NCI-H146 treated with DMSO at 0.1 percent for 48 hours (cell line): ENCODE measurements at regions not wholly inside any gene's neighbourhood (a gene's known extent, or its start where the extent isn't known, plus 50 kb on each side); places are given as distances from the start of the nearest gene placed in this dataset.

Experiments
- DNase-seq: peaks from one replicate; lab custom pipeline; 2025; ENCODE audit not compliant: unreplicated experiment; lab: John Stamatoyannopoulos, UW

DNA sequence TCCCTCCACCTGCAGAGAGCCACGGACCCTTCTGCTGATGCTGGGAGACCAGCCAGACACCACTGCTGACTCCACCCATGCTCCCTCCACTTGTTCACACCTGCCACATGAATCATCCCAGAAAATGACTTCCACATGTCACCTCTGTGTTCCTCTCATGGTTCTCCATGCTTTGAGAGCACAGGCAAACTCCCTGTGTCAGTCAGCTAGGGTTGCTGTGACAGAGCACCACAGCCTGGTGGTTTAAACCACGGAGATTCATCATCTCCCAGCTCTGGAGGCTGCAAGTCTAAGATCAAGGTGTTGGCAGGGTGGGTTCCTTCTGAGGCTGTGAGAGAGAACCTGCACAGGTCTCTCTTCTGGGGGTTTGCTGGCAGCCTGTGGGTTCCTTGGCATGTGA lies 381.4 kb downstream of the GADD45G start:
- no peak for DNase-seq

DNA sequence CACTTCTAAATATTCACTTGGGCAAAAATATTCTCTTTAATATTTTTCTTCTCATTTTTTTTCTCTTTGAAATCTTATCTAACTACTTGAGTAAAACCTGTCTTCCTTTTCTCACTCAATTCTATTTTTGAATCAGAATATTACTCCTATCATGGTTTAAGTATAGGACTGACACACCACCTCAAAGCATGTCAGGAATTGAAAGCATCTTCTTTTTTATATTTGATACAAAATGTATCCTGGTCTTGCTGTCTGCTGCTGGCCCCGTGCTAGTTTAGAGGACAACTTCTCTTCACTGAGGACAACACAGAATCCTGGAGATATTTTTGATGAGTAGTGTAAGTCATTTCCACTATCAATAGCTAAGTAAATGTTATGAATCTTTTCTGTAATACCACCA lies 383.6 kb downstream of the GADD45G start:
- no peak for DNase-seq

DNA sequence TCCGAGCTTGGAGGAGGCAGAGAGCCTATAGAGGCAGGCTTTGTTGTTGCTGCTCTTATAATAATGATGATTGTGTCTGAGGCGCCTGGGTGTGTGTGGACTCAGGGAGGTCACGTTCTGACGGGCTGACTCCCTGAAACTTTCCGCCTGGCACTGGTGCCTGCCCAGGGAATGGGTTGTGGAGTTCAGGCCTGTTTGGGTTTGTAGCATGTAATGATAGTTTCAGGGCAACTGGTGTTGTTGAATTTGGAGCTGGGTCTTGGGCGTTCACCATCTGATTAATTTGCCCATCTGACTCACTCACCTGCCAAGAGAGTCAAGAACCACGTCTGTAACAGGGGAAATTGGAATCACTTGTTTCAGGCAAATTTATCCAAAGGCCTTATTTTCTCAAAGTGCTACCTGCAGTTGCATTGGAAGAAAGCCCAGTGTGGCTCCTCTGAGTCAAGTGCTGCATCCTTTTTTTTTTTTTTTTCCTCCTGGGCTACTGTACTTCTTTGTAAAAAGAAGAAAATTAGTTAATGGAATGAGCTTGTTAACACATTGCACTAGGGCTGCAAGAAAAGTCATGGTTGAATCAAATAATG lies 386.5 kb downstream of the GADD45G start:
- DNase-seq, result no peak

DNA sequence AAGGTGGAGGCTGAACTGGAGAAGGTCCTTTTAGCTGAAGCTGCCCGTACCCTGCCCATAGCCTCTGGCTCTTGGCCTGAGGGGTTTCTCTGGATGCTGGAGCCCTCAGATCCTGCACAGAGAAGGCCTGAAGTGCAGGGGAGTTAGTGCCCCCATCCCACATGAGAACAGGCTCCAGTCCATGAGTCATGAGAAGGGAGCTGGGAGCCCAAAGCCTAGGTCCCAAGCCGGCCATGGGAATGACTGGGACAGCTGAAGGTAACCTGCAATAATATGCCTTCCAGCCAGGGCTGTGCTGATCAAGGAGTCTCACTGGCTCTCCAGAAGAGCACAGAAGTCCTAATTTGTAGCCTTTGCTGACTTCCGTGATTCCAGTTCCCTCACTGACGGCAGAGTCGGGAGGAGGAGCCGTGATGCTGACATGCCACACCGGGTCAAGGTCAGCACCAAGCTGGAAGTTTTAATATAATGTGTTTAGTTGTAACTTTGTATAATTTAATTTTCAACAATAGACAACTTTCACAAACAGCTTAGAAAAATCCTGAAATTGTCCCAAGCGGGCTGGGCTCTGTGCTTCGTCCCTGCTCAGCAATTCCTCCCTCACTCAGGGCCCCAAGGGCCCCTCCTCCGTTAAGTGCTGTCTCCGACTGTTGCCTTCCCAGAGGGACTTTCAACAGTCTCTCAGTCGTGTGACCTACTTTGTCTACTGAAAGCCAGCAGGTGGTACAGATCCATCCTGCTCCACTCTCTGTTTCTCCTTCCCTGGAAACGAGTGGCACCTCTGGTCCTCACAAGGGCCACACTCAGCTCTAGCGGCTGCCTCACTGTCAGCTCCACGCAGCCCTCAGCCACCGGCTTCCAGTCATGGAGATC lies 387.8 kb downstream of the GADD45G start:
- no peak for DNase-seq

DNA sequence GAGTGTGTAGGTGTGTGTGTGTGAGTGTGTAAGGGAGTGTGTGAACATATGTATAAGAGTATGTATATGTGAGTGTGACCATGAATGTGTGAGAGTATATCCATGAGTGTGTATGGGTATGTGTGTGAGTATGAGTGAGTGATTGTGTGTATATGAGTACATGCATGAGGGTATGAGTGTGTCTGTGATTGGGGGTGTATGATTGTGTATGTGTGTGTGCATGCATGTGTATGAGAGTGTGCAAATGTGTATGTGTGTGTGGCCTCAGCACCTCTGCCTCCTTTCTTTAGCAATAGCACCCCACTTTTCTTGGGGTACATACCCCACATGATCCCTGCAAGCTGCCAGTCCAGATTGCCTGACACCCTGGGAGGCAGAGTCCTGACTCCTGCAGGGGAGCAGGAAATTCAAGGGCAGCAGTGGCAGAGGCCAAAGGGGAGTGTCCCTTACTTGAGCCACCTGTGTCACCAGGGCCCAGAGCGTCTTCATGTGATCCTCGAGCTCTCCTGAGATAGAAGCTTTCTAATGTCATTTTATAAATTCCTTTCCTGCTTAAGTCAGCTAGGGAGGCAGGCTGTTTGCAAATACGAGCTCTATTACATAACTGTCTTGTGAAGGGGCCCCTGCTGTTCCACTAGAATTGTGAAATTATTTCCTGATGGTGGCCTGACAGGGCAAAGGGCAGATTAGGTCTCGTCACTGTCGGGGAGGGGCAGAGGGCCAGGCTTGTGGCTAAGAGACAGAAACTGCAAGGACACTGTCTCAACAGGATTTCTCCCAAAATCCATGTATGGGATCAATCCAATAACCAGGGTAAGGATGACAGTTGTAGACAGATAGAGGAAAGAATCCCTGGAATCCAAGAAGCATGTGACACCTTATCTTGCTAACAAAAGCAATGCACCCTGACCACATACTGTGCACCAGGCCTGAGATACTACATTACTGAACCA lies 389.1 kb downstream of the GADD45G start:
- DNase-seq, result no peak

DNA sequence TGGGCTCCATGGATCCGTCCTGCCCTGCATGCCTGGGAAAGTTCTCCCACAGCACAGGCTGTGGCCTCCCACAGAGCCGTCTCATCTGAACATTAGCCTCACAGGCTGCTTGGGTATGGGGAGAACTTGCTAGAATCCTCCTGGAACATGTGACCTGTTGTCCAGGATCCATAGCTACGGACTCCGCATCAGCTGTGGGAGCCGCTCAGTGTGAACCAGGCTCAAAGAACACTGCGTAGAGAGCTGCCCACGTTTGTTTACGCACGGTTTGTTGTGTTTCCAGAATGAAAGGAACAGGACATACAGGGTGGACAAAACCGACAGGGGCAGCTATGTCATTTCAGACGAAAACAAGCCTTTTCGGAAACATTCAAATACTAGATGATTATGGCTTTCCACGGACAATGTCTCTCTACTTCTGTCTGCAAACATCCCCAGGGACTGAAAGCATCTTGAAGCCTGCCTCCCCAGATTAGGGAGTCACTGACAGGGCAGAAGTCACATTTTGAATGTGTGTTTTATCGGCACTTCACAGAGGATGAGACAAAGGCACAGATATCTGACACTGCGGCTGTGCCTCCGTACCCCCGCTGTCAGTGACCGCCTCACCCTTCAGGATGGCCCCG lies 390.3 kb downstream of the GADD45G start:
- no peak for DNase-seq

DNA sequence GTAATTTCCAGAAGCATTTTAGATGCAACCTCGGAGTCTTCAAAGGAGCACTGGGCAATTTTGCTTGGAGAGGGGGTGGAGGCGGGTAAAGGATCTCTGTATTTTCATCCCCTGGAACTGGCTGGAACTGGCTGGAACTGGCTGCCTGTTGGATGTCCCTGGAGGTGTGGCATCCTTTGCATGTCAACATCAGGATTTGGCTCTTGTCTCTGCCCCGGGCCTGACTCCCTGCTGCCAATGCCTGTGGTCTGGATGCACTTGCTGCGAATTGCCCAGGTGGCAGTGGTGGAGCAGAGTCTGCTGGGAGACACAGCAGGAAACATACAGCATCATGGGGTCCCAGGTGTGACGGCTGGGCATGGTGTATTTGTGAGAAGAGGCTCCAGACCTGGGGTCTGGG lies 391.3 kb downstream of the GADD45G start:
- no peak for DNase-seq

DNA sequence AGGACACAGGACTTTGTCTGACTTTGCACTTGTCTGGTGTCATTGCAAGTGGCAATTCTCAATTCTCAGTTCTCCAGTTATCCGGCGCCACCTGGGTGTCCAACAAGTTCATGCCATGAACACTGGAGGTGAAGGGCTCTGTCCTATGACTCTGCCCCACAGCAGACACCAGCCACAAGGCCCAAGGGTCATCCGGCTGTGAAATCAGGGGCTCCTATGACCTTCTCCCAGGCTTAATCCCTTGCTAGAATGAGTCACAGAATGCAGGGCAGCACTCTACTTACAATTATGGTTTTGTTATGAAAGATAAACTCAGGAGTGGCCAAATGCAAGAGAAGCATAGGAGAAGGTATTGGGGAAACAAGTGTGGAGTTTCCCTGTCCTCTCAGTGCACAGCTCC lies 392.0 kb downstream of the GADD45G start:
- DNase-seq, result no peak

DNA sequence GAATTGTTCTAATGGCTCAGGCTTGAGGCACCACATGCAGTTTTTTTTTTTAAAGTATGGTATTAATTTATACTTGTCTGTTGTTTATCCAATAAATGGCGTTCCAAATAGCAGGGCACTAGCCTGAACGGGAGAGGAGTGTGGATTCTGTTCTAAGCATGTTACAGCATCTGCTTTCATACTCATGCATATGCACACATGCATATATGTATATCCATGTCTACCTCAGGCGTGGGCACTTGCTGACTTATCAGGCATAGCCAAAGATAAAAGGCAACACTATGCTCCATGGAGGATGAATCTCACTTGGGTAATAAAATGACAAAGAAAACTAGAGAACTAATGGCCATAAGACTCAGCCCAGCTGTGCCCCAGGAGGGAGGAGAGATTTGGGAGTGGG lies 393.8 kb downstream of the GADD45G start:
- DNase-seq, result no peak

DNA sequence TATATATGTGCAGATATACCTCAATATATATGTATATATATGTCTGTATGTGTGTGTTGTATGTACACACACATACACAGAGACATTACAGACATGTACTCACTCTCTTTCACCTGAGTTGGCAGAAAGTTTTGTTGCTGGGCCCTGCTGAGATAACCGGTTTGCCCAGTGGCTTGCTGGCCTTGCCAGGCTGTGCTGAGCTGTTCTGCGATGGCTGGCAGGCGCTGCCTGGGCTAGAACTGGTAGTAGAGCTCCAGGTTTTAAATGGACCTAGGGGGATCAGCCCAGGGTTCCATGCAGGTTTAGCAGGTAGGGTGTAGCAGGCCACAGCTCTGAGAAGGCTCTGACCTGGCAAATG lies 394.3 kb downstream of the GADD45G start:
- no peak for DNase-seq

DNA sequence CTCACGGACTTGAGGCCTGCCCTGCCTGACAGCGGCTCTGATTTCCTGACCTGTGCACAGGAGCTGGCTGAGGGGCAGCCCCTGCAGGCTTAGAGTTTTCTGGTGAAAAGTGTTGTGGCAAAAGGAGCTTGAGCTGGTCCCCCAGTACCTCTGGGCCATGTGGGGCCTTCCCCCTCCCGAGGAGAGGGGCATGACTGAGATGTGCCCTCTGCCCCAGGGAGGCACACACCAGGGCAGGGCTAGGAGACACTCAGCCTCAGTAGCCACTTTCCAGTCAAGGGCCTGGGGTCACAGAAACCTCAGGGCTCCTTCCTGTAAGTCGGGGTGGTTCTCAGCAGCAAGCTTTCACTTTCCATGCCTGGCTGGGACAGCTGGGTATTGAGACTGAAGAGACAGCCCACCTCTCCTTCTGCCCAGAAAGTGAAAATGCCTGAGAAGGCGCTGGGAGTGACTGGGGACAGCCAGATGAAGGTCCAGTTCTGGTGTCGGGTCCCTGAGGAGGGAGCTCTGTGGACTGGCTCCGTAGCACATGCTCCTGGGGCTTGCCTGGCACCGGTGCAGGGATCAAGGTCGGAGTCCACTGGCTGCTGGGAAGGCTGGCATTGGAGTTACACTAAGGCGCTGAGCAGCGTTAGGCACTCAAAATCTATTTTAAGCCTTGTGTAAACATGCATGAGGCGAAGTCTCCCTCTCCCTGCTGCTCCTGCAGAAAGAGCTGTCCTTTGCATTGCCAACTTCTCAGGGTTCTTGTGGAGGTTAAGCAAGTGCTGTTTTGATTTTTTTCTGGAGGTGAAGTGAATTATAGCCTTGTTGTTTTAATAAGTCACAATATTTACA lies 394.9 kb downstream of the GADD45G start:
- peak; percentile 33 for DNase-seq

DNA sequence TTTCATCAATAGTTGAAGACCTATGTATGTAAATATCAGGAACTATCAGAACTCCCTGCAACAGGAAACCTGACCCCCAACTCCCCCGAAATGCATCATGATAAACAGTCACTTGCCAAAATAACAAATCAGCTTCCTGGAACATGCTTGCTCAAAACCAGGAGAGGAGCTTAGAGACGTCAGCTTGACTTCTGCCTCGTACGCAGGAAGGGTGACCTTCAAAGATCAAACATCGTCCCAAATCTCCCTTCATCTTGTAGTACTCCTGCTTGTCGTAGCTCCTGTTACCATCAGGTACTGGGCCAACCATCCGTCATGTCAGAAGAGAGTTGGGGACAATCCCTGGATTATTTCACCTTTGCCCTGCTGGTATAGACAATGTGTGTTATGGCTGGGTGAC lies 396.1 kb downstream of the GADD45G start:
- DNase-seq, result no peak

DNA sequence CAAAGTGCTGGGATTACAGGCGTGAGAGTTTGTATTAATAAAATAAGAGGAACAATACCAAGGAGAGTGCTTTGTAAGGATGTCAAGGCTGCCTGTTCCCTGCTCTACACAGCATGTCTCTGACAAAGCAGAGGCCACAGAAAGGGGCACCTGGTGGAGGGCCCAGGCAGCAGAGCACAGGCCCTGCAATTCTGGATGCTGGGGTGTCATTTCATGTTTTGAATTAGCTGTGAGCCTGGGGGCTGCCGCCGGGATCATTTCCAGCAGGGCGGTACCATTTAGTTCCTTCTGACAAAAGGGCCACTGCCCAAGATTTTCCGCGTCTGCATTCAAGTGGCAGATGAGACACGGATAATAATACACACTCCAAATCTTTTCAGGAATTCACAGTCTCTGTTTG lies 396.9 kb downstream of the GADD45G start:
- no peak for DNase-seq

DNA sequence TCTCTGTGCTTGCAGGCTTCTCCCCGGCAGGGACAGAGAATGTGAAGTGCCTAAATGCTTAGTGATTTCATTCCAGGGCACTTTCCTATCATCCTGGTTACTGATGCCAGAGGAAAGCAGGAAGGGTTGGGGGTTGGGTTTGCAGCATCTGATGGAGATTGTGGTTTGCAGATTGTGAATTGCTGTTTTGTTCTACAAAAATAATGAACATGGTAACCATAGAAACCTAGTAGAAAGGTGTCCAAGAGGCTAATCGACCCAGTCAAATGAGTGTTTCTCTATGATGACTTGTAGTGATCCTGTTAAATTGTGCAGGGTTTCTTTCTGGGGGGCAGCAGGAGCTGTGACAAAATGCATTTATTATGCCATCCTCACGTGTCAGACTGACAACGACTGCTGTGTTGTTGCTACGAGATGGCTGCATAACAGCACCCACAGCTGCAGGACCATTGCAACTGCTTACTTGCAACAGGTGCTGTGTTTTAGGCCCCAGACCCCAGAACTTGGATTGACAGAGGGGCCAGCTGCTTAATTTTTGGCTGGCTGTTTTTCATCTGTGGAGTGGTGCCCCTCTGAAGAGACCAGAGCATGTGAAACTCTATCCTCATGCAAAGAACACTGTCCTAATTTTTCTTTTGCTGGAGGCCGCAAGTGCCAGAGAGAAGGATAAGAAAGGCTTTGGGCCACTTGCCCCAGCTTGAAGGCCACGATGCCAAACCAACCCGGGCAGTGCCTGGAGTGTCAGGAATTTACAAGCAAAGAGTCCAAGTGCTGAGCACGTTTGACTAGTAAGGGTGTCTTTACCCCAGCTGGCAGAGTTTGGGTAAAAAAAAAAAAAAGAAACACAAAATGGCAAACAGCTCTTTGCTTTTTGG lies 397.8 kb downstream of the GADD45G start:
- DNase-seq, result no peak

DNA sequence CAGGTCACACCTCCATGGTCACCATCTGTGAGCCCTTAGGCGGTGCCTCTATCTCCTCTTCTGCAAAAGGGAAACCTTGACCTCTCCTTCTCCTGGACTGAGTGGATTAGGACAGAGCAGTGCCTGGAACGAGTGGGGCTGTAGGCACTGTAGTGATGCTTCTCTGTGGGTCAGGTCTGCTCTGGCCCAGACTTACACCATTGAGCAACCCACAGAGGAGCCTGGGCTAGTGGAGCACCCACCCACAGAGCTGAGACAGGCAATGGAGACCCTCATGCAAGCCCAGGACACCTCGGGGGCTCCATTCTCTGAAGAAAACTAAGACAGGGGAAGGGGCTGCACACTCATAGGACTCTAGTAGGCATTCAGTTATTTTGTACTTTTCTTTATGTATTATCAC lies 400.6 kb downstream of the GADD45G start:
- DNase-seq, result no peak

DNA sequence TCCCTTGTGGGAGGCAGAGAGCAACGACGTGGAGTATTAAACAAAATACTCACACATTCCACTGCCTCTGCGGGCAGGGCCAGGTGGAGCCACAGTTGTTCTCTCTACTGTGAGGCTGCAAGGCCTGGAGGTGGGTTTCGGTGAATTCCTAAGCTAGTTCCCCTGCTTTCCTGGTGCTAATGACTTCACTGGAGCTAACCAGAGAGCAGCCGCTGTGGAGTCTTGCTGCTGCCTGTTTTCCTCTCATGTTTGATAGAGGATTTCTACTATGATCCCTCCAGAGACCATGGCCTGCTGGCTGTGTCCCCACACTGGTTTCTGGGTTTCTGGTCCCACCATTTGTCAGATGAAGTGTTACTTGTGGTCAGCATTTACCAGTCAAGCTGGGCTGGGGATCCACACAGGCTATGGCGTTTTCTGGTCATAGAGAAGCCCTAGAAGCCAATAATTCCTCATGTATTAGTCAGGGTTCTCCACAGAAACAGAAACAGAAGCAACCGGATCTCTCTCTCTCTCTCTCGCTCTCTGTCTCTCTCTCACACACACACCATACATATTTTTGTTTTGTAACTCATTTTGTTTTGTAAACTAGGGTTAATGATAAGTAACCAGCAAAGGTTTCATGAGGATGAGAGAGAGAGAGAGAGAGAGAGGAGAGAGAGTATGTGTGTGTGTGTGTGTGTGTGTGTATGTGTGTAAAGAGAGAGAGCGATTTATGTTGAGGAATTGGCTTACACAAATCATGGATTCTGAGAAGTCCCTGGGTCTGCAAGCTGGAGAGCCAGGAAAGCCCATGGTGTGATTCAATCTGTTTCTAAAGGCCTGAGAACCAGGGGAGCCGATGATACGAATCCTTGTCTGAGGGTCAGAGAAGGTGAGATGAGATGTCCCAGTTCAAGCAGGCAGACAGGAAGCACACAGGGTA lies 403.0 kb downstream of the GADD45G start:
- no peak for DNase-seq

DNA sequence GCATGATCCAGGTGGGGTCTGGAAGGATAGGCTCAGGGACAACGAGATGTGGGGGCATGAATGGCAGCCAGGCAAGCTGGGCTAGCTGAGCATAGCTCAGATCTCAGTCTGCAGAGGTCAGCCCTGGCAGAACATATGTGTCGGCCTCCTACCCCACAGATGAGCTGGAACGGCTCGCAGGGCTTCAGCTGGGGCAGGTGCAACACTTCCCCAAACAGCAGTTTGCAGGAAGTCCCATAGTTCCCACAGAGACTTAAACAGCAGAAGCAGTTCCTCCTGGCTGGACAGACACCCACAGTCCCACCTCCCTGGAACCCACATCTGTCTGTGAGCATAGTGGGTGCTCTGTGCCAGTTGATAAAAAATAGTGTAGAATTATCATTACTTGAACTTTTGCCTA lies 404.6 kb downstream of the GADD45G start:
- no peak for DNase-seq

DNA sequence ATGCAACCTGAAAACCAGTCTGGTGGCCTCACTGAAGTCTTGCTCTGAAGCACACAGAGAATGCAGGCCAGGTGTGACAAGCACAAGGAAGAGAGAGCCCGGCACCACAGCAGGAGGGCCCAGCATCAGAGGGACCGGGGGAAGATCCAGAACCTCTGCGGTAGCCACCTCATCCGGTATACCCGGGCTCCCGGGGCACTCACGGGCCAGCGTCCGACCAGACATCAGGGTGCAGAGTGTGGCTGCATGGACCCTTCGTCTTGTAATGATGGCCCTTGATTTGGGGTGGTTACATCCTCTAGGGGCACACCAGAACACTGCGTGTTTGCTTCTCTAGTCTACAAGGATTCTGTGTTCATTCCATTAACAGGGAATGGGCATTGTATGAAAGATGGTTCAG lies 406.0 kb downstream of the GADD45G start:
- no peak for DNase-seq
